CD4-positive, alpha-beta T cell treated with Interleukin-12 subunit alpha and Interleukin-12 subunit beta, for 1 hour (primary cell): ENCODE measurements at regions not wholly inside any gene's neighbourhood (a gene's known extent, or its start where the extent isn't known, plus 50 kb on each side); places are given as distances from the start of the nearest gene placed in this dataset.
"Not testable (repeated sequence)": the region's sequence is repeated elsewhere in the genome, so short reads cannot be mapped to it uniquely, and the experiment has no call there.

ENCODE experiments used
- DNase-seq: peaks from one replicate; pipeline ENCODE4 v3.0.0-alpha.2; 2020

DNA sequence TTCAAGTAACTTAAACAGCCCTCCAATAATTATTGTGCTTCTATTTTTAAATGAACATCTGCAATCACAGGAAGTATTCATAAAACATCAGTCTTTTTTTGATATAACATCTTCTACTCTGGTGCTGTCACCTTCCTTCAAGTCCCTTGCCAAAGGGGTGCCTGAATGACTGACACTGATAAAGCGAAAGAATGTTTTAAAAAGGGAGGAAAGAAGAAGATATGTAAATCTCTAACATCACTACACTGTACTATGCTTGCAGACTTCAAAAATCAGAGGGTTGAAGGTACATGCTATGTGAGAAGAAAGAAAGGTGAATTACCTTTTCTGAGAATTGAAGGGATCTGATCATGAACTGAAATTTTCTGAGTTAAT lies 253.7 kb downstream of the ZPLD1 start:
- DNase-seq = no peak

DNA sequence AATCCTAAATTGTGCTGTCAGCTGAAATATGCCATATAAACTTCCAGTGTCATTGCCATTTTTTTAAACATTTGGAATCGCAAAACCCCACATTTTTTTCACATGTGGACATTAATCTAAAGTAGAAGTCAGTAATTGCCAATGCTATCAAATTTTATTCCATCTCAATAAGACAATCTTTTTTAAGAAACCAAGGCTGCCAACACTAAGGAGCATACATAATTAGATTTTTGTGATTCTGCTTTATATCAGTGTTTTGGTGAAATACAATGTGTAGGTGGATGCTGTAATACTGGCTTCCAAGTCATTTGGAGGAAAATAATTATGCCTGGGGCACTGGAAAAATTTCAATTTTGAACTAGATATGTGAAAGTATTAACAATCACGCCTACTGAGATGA lies 256.7 kb downstream of the ZPLD1 start:
- DNase-seq = no peak

DNA sequence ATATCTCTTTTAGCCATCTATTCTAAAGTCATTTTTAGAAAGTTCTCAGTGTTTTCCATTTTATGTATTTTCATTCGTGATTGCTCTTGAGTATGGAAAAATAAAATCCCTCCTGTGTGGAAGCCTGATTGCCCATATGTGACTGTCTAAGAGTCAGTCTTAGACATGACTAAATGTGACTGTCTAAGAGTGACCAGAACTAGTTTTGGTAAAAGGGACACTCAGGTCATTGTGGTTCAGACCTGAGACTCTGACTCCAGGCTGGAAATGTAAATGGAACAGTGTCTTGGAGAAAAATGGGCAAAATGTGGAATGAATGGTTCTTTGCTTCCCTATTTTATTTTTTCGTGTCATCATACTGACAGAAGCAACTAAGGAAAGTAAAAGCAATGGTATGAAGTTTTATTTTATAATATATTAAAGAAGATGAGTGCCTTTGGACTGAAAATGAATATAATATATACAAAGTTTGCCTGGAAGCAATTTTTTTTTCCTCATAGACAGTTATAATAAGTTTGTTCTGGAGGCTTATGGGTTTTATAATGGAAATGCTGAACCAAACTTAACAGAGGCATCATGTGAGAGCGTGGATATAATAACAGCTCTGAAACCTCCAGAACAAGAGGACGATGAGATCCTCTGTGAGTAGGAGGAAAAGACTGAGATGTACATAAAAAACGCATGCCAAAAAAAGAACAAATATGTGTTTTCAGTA lies 264.4 kb downstream of the ZPLD1 start:
- DNase-seq = no peak

DNA sequence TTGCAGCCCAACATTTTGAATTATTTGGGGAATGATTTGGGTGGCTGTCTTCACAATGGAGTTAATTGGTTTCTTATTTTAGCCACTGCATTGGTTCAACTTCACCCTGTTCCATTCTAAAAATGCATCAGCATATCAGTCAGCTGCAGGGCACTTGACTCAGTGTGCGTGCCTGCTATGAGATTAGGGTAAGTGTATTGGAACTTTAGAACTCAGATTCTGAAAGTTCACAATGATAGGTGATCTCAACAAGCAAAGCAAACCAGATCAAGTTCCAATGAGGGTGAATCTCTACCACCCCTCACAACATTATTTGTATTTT lies 265.0 kb downstream of the ZPLD1 start:
- no peak for DNase-seq

DNA sequence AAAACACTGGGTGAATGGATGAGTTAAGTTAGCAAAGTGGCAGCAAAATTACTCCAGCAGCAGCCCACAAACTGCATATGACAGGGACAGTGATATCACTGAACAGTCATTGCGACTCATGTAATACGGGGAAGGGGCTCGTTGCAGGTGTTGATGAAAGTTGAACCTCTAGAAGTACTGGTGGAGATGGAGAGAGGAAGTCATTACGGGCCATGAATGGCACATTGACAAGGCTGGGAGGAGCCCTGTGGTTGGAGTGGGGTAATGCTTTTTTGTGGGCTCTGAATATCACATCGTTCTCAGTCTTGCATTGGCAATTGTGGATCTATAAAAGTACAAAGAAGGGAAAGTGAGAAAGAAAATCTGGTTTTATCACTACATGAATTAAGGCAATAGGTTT lies 278.1 kb downstream of the ZPLD1 start:
- no peak for DNase-seq

DNA sequence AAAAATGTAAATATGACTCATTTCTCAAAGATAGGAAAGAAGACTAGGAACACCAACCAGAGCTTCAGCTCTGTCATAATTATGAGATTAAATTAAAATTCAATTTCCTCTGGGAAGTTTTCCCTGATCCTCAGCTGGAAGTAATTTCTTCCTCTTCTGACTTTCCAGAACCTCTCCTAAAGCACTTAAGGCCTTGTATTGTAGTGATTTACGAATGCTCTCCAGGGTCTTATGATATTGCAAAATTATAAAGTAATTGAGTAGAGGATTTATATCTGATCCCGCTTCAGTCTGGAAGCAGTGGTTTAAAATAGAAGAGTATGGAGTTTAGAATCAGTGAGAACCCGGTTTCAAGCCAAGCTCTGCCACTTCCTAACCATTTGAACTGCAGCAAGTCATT lies 279.8 kb downstream of the ZPLD1 start:
- no peak for DNase-seq

DNA sequence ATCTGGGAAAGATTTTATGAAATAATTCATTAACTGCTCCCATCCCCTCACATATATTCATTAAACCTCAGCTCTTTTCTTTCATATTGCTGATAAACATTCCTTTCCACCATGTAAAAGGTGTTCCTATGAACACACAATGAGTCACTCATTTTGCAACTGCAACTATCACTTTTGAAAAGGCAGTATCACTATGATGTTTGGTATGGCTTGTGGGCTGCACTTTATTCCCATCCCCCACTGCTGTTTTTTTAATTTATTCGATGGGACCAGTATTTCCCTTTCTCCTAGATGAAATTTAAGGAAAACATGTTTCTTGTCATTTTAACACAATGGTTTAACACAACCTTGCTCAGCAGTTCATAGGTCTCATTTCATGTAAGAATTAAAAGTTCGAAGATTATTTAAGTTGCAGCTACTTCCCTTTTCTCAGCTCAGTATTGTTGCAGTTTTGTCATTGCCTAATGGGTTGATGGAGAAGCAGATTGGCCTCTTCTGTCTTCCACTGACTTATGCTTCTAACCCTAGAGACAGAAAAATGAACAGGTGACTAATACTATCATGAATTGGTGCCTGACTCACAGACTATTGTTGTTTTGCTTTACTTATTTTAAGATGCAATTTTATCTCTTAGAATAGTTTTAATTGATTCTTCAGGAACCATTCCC lies 280.3 kb downstream of the ZPLD1 start:
- no peak for DNase-seq

DNA sequence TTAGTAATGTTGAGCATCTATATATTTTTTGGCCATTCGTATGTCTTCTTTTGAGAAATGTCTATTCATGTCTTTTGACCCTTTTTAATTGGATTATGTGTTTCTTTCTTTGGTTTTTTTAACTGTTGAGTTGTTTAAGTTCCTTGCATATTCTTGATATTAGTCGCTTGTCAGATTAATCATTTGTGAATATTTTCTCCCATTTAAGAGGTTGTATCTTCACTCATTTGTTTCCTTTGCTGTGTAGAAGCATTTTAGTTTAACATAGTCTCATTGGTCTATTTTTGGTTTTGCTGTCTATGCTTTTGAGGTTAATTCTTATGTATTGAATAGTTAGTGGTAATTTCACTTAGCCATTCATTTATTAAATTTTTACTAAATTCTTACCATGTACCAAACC lies 283.8 kb downstream of the ZPLD1 start:
- DNase-seq = no peak

DNA sequence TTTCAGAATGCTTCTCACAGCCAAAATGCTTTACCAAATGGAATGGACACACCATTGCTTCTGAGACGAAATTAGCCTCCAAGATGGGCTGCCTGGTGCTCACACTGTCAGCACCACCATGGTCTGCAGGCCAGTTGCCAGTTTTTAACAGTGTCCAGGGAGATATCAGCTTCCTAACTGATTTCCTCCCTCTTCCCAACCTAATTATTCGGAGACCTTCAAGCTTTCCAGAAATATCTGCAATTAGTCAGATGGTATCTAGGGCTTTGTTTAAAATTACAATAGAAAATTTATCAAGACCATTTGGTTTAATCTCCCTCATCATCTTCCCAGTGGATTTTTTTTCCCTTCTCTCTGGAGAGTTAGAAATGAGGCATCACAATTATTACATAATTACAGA lies 287.5 kb downstream of the ZPLD1 start:
- no peak for DNase-seq

DNA sequence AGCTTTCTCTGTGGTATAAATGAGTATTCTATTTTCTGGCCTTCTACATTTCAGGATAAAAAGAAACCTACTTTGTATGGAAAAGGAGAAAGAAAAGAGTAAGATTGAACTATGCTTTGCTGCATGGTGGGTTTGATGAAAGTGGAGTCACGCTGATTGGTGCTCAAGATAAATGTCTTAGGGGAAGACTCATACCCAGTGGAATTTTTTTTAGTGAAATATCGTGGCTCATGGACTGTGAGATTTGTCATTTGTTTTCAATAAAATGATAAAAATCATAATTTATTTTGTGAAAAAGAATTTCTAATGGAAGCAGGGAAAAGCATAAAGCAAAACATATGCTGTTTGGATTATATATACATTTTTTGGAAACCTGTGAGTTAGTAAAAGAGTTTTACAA lies 292.5 kb downstream of the ZPLD1 start:
- DNase-seq = no peak

DNA sequence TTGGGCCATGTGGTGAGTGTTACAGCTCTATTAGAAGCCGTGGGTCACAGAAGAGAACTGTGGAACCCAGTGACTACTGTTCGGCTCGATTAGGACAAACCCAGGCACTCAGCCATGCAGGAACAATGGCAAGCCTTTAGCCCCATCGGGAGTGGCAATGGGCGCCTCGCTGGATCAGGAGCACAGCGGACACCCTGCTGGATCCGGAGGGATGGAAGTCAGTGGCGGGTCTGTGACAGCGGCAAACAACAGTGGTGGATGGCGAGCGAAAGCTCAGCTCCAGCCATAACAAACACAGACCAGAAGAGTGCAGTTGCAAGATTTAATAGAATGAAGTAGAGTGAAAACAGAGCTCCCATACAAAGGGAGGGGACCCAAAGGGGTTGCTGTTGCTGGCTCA lies 297.8 kb downstream of the ZPLD1 start:
- not testable (repeated sequence) for DNase-seq

DNA sequence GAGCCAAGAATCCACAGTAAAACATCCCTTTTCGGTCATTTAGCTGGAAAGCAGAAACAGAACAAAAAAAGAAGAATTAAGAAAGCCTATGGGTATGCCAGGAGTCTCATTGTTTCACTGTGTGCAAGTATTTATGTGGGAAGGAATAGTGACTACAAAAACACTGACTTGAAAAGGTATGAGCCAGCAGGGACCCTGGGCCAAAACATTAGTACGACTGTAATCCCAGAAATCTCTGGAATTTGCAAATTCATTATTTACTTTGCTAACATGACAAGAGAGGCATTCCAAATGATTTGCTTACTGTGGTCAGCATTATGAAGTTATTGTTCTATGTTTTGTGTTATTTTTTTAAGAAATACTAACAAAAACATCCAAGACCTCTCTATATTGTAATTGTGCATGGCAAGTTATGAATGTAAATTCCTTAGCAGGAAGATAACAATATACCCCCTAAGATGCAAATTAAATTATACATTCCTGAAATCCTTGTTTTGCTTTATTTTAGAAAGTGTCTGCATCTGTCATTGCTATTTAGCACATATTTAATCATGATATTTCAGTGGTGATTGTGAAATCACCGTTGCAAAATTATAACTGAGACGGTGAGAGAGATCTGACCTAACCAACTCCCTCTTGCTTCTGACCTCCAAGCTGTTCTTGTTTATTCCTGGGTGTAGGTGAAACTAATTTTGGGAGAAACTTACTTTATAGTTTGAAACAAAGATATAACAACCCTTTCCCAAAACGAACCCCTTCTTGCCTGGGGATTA lies 299.2 kb downstream of the ZPLD1 start:
- DNase-seq = no peak

DNA sequence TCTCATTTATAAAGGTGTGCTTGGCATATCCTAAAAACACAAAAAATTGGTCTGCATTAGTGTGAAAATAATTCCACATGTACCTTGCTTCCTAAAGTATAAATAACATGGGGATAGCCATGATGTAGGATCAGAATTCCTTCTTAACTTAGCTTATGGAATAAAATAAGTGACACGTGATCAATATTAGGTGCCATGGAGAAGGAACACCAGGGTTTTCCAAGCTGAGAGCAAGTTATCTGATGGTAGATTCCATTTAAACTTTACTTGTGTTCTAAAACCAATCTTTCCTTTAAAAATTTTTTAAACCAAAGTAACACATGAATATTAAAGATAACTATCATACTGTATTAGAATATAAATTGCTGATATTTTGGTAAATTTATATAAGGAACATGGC lies 300.5 kb downstream of the ZPLD1 start:
- no peak for DNase-seq

DNA sequence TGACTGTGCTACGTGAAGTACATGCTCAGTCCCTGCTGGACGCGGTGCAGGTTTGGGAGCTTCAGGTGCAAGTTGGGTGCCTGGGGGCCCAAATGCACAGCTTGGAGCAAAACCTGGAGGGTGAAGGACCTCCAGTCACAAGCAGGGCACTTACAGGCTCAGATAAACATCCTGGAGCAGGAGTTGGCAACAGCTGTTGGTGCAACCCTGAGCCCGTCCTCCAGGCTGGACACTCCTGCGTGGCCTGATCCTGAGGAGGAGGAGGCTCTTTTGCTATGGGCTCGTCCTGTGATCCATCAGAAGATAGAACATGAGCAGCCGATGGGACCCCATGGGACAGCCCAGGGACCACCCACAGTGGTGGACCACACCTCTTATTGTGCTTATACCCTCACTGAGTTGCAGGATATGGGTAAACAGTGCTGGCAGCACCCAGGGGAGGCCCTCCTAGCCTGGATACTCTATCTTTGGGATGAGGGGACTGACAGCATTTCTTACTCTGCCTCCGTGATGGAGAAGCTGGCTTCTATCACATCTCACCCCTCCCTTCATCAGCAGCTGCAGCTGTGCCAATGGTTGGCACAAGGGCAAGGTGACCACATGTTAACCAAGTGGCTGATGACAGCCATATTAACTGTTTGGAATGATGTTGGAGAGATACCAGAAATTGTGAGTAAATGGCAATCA lies 301.6 kb downstream of the ZPLD1 start:
- DNase-seq = no peak

DNA sequence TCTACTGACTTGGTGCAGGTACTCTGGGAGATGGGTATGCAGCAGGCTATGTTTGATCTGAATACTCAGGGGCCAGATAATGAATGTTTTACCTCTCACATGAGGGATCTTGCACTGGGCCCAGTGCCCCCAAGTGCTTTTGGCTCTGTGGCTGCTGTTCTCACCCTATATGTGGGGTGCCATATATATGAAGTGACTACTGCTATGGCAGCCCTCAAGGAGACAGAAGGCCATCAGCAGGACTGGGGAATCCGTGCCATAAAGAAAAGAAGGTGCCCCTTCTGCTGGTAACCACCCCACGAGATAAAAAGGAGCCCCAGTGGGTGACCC lies 302.1 kb downstream of the ZPLD1 start:
- no peak for DNase-seq

DNA sequence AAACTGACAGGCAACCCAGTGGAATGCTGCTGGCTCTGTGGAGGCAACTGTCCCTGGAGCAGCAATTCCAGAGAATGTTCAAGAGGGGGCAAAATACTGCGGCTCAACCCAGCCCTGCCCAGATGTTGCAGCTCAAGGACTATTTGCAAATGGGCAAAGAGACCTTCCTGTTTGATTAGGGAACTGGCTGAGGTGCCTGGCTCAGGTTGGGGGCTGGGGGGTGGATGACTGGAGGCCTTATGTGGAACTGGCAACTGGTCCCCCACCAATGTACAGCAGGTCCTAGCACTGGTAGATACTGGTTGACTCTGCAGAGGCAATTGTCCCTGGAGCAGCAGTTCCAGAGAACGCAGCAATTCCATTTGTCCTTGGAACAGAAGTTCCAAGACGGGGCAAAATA lies 302.5 kb downstream of the ZPLD1 start:
- DNase-seq = no peak

DNA sequence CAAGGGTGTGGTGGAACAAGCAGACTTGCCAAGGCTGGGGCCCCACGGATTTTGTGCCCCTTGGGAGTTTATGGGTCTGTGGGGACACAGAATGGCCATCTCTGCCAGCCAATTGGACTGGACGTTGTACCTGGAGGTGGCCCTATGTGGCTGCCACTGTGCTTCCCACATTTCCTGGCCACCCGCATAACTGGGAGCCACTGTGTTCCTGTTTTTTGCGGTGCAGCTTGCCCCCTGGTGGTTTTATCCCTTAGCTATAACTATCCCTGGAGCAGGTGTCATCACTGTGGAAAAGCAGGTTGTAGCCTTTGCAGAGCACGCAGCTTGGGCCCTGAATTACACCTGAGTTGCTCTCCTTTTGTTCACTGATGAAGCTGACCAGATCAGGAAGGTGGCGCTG lies 306.3 kb downstream of the ZPLD1 start:
- DNase-seq = no peak

DNA sequence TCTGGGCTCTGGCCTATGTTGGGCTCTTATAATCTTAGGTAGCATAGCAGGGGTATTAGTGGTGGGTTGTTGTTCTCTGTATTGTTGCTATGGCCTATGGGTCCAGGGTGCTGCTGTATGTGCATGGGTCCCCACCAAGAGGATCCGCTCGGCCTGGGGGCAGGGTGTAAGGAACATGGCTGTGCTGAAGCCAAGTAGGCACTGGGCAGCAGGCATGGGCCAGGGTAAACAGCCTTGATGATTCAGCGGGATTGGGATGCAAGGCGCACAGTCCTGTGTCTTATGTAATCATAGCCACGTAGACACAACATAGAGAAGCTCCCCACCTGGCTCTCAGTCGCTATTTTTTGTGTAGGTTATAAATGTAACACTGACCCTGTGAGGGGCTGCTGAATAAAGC lies 306.9 kb downstream of the ZPLD1 start:
- DNase-seq = no peak

DNA sequence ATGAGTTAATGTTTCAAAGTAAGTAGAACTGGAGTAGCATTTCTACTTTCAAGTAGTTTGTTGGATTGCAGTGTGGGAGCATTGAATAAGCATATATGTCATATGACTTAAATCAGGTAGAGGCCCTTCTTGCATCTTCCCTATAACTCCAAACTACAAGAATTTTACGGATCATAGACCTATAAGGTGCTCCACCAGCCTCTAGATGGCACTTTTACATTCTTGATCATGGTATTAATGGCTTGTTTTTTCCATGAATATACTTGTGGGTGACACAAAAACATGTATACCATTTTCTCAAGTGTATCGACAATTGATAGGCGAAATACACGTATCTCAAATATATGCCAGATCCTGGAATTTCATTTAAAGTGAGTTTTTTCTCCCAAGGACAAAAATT lies 311.1 kb downstream of the ZPLD1 start:
- DNase-seq = no peak

DNA sequence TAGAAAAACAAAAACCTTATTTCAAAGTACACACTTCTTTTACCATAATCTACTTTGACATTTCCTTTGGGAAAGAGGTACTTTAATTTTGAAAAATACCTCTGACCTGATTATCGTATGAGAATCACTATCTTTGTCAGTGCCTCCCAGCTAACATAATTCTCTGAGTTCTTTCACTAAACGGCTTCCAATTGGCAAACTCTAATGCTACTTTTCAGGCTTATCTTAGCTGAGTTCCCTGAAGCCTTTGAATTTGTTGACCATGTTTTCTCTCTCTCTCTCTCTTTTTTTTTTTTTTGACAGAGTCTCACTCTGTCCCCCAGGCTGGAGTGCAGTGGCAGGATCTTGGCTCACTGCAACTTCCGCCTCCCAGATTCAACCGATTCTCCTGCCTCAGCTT lies 312.8 kb downstream of the ZPLD1 start:
- no peak for DNase-seq

DNA sequence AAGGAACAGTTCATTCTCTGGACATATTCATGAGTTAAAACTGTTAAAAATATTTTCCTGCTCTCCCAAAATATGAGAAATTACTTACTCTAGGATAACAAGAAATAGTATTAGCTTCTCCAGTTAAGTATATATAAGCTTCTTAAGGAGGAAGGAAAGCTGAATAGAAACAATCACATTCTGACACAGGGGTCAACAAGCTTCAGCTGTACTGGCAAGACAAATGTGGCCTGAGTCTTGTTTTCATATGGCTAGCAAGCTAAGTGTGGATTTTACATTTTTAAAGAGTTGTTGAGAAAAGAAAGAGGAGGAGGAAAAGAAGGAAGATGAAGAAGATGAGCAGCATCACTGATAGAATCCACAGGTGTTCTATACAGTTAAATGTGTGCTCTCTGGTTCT lies 313.8 kb downstream of the ZPLD1 start:
- no peak for DNase-seq

DNA sequence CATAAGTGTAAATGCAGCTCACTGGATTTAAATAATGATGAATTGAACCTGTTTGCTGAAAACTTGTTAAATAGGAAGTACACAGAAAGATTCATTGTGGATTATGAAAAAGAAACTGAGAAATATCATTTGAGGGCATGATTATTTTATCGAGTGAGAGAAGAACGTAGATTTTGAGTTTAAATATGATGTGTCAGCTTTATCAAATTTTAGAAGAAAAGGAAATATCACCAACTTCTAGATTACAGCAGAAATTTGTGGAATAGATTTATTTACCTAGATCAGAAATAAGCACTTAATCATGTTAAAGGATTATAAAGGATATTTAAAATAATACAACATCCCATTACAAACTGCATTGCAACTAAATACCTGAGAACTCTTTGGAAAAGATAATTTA lies 315.5 kb downstream of the ZPLD1 start:
- DNase-seq = no peak

DNA sequence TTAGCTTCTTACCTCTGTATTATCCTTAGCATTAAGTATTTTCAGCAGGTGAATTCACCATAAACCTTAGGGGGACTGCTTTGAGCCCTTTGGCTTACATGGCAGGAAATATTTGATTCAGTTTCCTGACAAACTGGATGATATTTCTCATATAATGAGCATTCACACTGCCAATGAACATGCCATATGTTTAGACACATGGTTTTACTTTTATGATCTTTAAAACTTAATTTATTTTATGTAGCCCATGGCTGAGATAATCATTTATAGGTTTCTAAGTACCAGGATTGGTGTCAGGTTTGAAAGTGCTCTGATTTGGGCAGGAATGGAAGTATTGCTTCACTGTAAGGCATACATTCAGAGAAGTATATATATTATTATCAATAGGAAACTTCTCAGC lies 319.1 kb downstream of the ZPLD1 start:
- no peak for DNase-seq

DNA sequence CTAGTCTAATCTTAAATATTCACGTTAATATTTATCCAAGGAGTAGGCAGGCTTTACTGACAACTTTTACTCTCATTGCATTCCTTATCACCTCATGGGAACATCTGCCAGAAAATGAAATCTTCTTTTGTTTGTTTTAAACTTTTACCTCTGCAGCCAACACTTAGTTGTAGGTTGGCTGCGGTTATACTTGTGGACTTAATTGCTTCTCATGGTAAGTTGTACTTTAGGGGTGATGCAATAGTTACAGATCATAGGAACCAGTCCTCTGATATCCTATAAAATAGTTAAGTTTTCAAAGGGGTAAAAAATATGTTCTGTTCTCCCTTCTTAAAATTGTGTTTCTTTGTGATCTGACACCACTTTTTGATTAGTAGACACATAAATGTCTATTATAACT lies 321.9 kb downstream of the ZPLD1 start:
- no peak for DNase-seq
